HG03139 (cell line): ENCODE measurements at regions not wholly inside any gene's neighbourhood (a gene's known extent, or its start where the extent isn't known, plus 50 kb on each side); places are given as distances from the start of the nearest gene placed in this dataset.

Experiments used
- ATAC-seq: cut with Tn5 transposase; IDR thresholded peaks from one replicate; pipeline ENCODE4 v1.9.1; 2021; ENCODE audit not compliant: unreplicated experiment

DNA sequence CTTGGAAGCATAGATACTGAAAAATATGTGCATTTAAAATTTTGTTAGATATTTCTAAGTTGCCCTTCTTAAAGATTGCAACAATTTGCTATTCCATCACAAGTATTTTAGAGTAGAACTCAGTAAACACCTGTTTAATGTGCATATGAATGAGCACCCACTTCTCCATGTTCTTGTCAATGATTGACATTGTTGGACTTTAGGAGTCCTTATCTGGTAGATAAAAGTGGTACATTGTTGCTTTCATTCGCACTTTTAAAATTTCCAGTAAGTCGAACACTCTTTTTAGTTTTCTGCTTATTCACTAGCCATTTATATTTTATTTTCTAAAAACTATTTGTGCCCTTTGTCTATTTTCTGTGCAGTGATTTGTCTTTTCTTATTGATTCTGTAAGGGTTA lies 478.3 kb downstream of the SOX2 start:
- no peak for ATAC-seq

DNA sequence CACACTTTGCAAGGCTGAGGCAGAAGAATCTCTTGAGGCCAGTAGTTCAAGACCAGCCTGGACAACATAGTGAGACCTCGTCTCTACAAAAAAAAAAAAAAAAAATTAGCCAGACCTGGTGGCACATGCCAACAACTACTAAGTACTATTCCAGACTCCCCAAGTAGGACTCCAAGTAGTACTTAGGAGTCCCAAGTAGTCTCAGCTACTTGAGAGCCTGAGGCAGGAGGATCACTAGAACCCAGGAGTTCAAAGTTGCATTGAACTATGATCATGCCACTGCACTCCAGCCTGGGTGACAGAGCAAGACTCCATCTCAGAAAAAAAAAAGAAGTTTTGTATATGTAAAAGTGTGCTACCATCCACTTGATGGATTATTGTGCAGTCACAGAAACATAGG lies 486.6 kb downstream of the SOX2 start:
- no peak for ATAC-seq

DNA sequence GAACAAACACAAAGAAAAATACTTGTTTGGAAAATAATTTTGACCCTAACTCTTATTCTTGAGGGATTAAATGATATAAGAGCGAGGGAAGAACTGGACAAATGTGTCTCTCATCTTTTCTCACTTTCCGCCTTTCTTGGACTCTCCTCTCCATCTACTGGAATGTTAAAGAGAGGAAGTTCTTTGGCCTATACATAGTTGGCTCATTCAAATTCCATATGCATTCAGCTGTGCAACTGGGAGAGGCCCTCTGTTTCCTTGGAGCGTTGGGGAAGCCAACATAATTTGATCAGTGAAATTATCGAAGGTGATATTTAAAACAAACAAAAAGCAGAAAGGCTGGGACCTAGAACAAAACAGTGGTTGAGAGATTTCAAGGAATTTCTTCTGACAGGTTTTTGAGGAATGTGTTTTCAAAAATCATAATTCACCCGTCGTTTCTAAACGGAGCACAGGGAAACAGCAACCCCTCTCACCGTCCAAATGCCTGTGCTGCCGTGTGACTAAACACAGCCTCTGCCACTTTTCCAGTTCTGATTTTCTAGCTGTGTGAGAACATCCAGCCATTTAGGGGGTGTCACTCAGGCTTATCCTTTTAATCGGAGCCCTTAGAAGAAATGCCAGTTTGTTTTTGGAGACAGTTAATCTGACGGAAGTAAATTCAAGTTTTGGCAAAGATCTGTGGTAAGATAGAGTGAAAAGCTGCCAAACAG lies 489.9 kb downstream of the SOX2 start:
- ATAC-seq, result no peak

DNA sequence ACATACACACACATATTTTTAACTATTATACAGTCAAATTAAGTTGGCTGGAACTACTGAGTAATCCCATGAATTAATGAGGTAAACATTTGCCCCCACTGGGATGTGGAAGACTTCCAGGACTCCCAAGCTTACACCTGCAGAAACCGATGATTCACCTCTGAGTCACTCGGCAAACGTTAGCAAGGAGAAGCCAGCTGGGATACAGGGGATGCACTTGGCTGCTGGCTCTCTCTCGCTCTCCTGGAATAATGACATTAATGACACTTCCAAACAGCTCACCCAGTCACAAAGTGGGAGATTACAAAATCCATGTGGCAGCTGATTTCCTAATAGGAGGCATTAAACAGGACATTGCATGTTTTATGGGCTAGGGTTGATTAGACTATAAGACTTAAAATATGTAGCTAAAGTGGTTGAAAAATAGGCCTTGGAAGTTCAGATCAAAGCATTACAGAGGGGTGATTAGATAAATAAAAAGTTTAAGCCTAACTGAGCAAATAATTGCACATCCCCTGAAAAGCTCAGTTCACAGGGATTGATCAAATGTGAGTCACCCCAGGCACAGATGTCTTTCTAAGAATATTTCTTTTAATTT lies 500.9 kb downstream of the SOX2 start:
- no peak for ATAC-seq

DNA sequence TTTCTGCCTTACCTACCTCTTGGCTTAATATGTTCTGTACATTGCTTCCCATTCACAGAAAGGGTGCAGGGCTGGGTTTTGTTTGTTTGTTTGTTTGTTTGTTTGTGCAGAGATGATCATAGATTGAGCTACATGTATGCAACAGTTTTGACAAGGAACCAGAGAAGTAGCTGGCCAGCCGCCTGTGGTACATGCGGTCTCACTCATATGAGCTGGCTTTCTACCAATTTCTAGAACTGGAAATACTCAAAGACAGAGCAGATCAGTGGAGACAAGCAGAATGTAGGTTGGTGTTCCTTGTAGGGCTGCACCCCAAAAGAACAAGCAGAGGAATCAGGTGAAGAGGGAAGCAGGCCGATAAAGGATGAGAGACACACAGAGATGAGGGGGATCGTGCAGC lies 502.7 kb downstream of the SOX2 start:
- ATAC-seq, result no peak

DNA sequence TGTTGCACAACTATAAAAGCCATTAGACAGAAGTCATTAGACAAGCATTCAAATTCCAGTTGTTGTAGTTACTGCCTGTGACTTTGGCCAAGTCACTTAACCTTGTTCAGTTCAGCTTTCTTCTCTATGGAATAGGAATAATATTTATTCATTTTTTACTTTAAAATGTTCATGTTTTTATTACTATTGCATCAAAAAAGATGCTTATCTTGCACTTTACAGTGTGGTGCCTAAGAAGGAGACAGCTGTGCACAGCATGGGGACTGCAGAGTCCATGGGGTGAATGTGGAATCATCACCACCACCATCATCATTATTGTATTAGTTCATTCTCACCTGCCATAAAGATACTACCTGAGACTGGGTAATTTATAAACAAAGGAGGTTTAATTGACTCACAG lies 504.2 kb downstream of the SOX2 start:
- no peak for ATAC-seq

DNA sequence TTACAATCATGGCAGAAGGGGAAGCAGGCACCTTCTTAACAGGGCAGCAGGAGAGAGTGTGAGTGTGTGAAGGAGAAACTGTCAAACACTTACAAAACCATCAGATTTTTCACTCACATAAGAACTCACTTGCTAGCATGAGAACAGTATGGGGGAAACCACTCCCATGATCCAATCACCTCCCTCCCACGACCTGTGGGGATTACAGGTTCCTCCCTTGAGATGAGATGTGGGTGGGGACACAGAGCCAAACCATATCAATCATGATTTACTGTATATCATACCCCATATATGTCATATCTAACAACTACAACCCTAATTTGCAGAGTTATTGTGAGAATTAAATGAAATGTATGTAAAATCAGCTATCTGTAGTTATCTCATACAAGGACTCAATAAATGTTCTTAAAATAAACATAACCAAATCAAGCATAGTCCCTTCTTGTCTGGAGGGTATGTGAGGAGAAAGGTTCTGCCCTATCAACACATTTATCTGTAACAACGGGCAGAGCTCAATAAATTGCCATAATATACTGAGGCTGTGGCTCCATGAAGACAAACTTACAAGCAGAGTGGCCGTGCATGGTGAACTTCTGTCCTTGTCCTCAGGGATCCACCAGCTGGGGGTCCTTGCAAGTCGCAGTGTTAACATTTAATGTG lies 504.7 kb downstream of the SOX2 start:
- no peak for ATAC-seq

DNA sequence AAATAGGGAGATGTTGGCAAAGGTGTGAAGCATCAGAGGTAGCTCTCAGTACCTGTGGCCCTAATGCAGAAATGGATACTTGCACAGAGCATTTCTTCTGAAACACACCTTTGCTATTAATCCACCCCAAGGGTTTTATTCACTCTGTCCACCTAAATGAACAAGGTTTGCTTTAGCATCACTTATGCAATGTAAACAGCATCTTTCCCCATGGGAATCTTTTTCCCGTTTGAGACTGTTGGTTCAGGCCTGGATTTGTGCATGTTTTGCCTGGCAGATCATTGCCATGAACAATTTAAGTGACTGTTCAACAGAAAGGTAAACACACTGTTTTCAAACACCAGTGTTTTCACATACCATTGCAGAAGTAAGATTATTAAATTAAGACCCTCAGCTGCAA lies 508.3 kb downstream of the SOX2 start:
- no peak for ATAC-seq

DNA sequence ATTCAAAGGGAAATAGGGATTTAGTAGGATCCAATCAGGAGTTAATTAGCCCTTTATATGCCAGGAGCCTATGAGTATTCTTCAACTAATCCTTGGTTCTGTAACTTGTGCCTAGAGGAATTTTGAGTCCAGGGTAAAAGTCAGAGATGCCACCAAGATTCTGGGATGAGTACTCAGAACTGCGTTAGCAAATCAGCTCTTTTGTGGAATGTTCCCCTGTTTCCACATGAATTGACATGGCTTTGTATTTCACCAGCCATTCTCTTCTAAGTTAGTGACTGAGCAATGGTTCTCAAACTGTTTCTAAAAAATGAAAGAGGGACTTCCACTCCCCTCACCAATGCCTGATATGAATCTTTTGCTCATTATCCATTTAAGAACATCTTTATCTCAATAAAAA lies 508.7 kb downstream of the SOX2 start:
- ATAC-seq, result no peak

DNA sequence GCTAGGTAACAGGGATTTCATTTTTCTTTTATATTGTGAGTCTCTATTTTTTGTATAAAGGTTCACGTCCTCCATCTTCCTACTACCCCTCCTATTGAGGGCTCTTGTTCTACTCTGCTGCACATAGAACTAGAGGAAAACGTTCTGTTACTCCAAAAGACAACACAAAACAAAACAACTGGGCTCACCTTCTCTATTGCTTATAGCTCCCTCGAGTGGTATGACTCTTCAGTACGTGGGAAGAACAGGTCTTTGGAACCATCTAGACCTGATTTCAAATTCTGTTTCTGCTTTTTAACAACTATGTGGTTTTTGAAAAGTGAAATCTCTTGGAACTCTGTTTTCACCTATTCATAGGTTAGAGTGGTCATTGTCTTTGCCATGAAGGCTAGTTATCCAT lies 515.3 kb downstream of the SOX2 start:
- ATAC-seq, result no peak

DNA sequence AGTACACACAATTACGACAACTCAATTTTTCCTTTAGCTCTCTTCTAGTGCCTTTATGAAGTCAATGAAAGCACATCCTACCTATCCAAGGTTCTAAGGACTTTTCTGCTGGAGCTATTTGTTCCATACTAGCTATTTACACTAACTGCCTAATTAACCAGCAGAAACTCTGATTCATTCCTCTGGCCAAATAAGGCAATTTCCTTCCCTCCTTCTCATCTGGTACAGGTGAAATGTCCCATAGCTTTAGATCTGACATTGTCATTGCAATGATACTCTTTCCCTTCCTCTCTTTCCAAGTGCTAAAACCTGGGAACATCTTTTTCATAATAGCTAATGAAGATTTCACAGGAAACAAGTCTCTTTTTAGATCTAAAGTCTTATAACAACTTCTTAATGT lies 521.7 kb downstream of the SOX2 start:
- no peak for ATAC-seq

DNA sequence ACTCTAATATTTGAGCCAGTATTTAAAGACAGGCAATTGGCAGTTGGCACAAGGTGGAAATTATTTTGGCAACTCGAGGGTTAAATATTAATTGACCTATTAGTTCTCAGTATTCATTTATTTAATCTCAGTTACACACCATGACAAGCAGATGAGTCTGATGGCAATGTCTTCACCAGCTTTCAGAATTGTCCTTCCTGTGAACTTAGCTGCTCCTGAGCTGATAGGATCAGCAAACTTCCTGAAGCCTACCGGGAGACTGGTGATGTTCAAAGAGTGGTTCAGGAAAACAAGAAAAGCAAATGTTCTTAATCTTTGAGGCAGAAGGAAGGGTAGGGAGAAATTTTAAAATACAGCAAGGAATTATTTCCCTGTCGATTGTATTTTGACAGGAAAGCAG lies 522.2 kb downstream of the SOX2 start:
- no peak for ATAC-seq

DNA sequence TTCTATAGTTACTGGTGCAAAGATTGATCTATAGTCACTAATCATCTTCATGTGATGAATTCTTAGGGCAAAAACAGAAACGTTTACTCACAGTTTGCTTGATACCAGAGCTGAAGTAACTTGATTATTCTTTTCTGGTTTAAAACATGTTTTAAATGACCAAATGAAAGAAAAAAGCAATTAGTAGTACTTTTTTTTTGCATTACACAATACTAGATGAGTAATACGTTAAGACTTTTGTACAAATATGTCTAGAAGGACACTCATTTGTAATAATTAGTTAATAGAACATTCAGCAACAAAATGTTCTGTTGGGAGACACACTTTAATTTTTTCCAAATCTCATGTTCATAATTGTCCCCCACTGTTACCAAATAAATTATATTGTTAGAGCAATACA lies 523.2 kb downstream of the SOX2 start:
- no peak for ATAC-seq

DNA sequence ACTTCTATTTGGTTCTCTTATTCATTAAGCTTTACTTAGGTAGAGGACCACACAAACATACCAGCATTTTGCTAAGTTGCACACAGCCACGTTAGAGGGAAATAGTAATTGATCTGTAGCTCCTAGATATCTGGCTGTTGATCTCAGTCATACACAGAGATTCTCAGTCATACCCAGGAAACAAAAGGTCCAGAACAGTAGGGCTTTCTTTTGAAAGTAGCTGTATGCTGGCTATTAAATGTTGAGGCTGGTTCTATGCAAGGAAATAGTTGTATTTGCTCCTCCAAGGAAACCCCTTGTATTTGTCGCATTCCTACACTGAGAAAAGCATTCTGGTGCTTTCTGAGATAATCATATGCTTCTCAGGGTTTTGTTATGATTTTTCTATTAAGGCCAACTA lies 523.8 kb downstream of the SOX2 start:
- ATAC-seq, result no peak

DNA sequence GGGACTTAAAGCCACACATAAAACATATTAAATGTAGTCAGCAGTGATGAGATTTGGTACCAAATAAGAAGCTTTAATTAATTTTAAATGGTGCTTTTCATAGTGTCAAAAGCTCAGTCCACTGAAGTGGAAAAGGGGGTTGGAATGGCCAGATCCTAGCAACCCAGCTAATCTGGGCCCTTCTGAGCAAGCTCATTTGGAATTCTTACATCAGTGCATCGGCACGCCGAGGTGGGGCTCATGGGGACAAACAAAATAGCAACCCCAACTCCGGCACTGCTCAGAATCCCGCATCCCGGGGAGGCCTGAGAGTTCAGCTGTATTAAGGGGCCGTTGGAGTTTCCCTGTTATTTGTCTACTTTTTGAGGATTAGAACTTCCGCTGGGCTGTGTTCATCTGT lies 526.4 kb downstream of the SOX2 start:
- no peak for ATAC-seq

DNA sequence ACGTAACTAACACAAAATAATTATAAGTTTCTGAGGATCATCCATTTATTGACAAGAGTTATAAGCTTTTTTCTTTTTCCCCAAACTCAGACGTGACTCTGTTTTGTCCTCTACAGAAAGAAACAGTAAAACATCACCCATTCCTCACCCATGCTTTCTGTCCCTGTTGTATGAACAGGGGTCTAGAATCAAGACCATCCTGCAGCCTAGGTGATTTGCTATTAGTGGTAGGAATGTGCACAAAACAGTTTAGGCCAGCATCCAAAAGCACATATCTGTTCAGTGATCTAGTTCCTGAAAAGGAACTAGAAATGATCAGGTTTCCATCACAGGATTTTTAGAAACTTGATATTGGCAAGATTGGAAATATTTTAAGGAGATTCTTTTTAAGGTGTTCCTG lies 527.6 kb downstream of the SOX2 start:
- no peak for ATAC-seq

DNA sequence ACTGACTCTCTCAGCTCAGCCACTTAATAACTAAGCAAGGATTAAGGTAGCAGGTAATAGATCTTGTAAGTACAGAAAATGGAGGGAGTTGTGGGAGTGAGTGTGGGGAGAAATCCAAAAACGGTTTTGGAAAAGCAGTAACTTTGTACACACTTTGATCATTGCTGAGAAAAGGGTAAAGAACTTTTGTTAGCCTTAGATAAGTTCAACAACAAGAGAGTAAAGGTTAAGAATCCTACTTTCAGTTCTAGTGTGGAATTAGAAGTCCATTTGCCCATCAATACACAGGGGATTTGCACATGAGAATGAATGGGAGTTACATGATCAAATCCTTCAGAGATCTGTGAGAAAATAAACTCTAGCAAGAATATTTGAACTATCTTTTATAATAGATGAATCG lies 528.7 kb downstream of the SOX2 start:
- ATAC-seq, result no peak

DNA sequence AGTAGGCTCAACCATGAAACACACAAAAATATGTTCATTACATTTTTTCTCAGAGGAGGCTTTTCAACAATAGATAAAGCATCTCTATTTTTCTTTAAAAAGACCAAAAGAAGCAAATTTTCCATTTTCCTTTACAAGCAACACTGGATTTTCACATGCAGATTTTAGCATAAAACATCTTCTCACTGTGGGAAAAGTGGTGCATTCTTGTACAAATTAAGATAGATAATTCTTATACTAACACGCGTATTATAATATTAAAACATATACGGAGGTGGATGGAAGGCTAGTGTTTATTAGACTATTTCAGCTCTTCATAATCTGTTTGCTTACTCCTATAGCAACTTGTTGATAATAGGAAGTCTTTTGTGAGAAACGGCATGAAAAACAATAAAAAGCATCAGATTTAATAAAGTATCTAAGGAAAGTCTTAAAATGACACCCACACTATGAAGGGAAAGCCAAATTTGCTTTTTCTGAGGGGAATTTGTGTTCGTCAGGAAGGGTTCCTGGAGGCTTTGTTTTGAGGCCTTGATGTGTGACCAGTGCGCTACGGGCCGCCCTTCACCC lies 529.6 kb downstream of the SOX2 start:
- no peak for ATAC-seq

DNA sequence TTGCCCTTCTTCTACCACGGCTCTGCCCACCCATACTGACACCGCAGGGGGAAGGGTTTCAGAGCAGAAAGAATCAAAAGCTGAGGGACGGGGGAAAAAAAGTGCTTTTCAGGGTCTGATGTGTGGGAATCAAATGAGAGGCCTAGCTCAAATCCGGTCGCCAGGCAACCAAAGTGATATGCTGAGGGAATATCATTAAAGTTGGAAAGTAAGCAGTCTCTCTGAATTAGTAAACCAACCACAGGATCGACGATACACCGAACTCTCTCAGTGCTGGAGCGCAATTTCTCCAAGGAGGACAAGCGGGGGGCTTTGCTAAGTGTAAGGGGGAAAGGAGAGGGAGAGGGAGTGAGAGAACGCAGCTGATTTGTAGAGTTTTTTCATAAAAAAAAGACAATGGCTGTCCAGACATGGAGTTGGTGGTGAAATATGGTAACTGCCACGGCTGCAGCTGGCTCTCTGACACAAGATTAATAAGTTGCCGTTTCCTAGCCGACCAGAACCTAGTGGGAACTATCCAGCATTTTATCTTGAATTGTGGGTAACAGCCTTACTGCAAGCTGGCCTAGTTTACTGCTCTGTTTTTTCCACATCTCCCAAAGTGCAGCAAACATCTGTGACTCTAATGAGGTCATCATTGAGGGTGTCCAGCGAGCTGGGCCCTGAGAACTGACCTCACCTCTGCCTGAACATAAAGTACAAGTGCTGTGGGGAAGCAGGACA lies 530.2 kb downstream of the SOX2 start:
- ATAC-seq, result no peak

DNA sequence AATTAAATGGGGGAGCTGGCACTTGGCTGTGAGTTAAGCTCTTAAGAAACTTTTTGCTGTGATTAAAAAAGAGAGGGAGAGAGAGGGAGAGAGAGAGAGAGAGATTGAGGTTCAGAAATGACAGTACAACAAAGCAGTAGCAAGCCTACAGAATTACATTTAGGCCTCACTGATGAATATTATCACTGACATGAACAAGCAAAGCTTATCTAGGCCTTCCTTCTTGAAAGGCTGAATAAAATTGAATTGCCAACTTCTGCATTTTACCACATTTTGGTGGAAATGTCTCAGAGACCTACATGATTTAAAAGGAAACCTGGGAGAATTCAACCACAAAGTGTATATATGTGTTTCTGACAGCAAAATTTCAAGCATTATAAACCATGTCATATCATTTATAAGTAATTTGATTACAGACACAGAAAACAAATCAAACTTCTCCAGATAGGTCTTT lies 530.8 kb downstream of the SOX2 start:
- no peak for ATAC-seq

DNA sequence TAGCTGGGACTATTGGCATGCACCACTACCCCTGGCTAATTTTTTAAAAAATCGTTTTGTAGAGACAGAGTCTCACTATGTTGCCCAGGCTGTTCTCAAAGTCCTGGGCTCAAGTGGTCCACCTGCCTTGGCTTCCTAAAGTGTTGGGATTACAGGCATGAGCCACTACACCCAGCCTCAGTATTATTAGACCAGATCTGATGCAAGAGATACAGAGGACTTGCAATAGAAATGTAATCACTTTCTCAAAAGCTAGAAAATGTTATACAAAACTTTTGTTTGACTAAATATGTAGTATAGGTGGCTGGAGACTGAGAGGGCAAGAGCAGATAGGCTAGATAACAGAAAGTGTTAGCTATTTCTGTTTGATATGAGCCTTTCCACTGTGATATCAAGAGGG lies 531.9 kb downstream of the SOX2 start:
- ATAC-seq, result no peak
